Neuronal stem cell (in vitro differentiated cells): ENCODE measurements at regions not wholly inside any gene's neighbourhood (a gene's known extent, or its start where the extent isn't known, plus 50 kb on each side); places are given as distances from the start of the nearest gene placed in this dataset.

ENCODE experiments used
- DNase-seq: peaks from one replicate; pipeline ENCODE4 v3.0.0-alpha.2; 2013; ENCODE audit warnings: low spot score
- H2AFZ ChIP-seq: one replicate; pipeline ENCODE4 v1.6.1; 2013; ENCODE audit warnings: mild to moderate bottlenecking, low read length, inconsistent platforms
- H2AK5ac ChIP-seq: 2 replicates; pipeline ENCODE4 v1.6.1; 2013; ENCODE audit warnings: low read depth, mild to moderate bottlenecking, inconsistent platforms, low read length, moderate library complexity, mixed read lengths
- H2BK120ac ChIP-seq: 2 replicates; pipeline ENCODE4 v1.6.1; 2013; ENCODE audit warnings: low read depth, mild to moderate bottlenecking, inconsistent platforms, low read length, moderate library complexity, mixed read lengths
- H2BK12ac ChIP-seq: one replicate; pipeline ENCODE4 v1.6.1; 2013; ENCODE audit warnings: low read length, inconsistent platforms
- H2BK15ac ChIP-seq: 2 replicates; pipeline ENCODE4 v1.6.1; 2013; ENCODE audit warnings: mild to moderate bottlenecking, low read length, inconsistent platforms, mixed read lengths
- H2BK5ac ChIP-seq: one replicate; pipeline ENCODE4 v1.6.1; 2013; ENCODE audit warnings: inconsistent platforms, mild to moderate bottlenecking, low read length, moderate library complexity
- H3K14ac ChIP-seq: one replicate; pipeline ENCODE4 v1.6.1; 2013; ENCODE audit warnings: low read length, inconsistent platforms
- H3K18ac ChIP-seq: 2 replicates; pipeline ENCODE4 v1.6.1; 2013; ENCODE audit warnings: low read length, inconsistent platforms
- H3K23ac ChIP-seq: 2 replicates; pipeline ENCODE4 v1.6.1; 2013; ENCODE audit warnings: low read depth, mild to moderate bottlenecking, mixed read lengths, low read length, inconsistent platforms; ENCODE audit not compliant: poor library complexity
- H3K27ac ChIP-seq: replicated peaks from 3 replicates; pipeline ENCODE4 v1.5.1; 2013; ENCODE audit warnings: low read length, inconsistent platforms
- H3K27me3 ChIP-seq, 3 experiments: 2 replicates each; pipeline ENCODE4 v1.6.1; 2013; ENCODE audit warnings: low read length in 3 of 3, mild to moderate bottlenecking in 2 of 3, inconsistent platforms in 1 of 3, low read depth in 1 of 3, mixed read lengths in 1 of 3, moderate library complexity in 1 of 3; ENCODE audit not compliant: control insufficient read depth in 3 of 3, insufficient read depth in 3 of 3
- H3K36me3 ChIP-seq, 2 donors: replicated peaks in 1 of 2; 2 replicates each; pipeline ENCODE4 v1.6.1; 2013; ENCODE audit warnings: low read length in 2 of 2; ENCODE audit not compliant: control insufficient read depth in 2 of 2, insufficient read depth in 2 of 2
- H3K4ac ChIP-seq: 2 replicates; pipeline ENCODE4 v1.6.1; 2013; ENCODE audit warnings: inconsistent platforms, mild to moderate bottlenecking, low read length, moderate library complexity
- H3K4me1 ChIP-seq, 2 donors: 1 replicate in 1 of 2; 2 replicates in 1 of 2; pipeline ENCODE4 v1.6.1; 2013; ENCODE audit warnings: low read length in 2 of 2, low read depth in 1 of 2; ENCODE audit not compliant: control insufficient read depth in 2 of 2, insufficient read depth in 1 of 2
- H3K4me2 ChIP-seq: one replicate; pipeline ENCODE4 v1.6.1; 2013; ENCODE audit warnings: mild to moderate bottlenecking, low read length, inconsistent platforms; ENCODE audit not compliant: insufficient read depth, poor library complexity, severe bottlenecking
- H3K4me3 ChIP-seq, 2 donors: 2 replicates each; pipeline ENCODE4 v1.5.1; 2013; ENCODE audit warnings: low read length in 2 of 2, mild to moderate bottlenecking in 2 of 2, inconsistent platforms in 1 of 2, moderate library complexity in 1 of 2
- H3K79me1 ChIP-seq: one replicate; pipeline ENCODE4 v1.6.1; 2013; ENCODE audit warnings: low read depth, mild to moderate bottlenecking, inconsistent platforms, low read length, moderate library complexity
- H3K9ac ChIP-seq: one replicate; pipeline ENCODE4 v1.6.1; 2013; ENCODE audit warnings: mild to moderate bottlenecking, low read depth, low read length, inconsistent platforms; ENCODE audit not compliant: poor library complexity
- H3K9me3 ChIP-seq, 2 donors: replicated peaks in 1 of 2; 2 replicates each; pipeline versions ENCODE3 to v1.6.1; 2013; ENCODE audit warnings: low read length in 2 of 2, mild to moderate bottlenecking in 2 of 2, inconsistent platforms in 1 of 2, low read depth in 1 of 2, mixed read lengths in 1 of 2, moderate library complexity in 1 of 2; ENCODE audit not compliant: control insufficient read depth in 2 of 2, insufficient read depth in 1 of 2
- H4K8ac ChIP-seq: one replicate; pipeline ENCODE4 v1.6.1; 2013; ENCODE audit warnings: low read depth, mild to moderate bottlenecking, inconsistent platforms, low read length, moderate library complexity
- H4K91ac ChIP-seq: one replicate; pipeline ENCODE4 v1.6.1; 2013; ENCODE audit warnings: low read length, low read depth, mild to moderate bottlenecking, inconsistent platforms; ENCODE audit not compliant: poor library complexity
- WGBS, 2 donors: extraction: QIAGEN DNeasy Blood & Tissue Kit; methylation state at CpG; one replicate each; pipeline ENCODE4 v1.1.7; 2013; ENCODE audit warnings: missing lambda C conversion rate in 2 of 2, mixed read lengths in 1 of 2; ENCODE audit not compliant: insufficient read length in 2 of 2, insufficient replicate concordance in 1 of 2; ENCODE audit errors: extremely low coverage in 2 of 2; 5-methylcytosine and 5-hydroxymethylcytosine counted together

DNA sequence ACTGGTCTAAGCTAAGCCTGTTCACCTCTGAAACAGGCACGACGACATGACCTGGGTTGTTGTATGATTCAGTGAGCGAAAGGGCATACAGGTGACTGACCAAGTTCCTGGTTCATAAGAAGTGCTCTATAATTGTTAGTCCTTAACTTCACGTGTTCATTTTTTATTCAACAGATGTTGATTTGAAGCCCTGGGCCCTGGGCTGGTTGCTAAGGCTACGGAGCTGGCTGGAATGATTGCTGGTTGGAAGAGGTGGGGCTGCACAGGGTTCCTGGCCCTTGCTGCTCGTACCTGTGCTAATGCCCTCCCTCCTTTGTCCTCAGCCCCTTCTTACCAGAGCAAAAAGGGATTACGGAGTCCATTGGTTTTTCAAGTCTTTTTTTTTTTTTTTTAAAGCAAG is 111.3 kb upstream of the CSF3R start:
- Histone ChIP-seq H3K18ac (peak overlapping the region; percentile 77), H3K9ac (no peak overlapping the region), H2AK5ac (no peak overlapping the region), H4K8ac (no peak overlapping the region), H2BK12ac (peak overlapping the region; percentile 87), H3K79me1 (no peaks in the 10 kb centered on the region), H3K23ac (no peak overlapping the region), H3K9me3 (no peaks in the 10 kb centered on the region), H2AFZ (no peak overlapping the region), H4K91ac (no peak overlapping the region), H3K4me2 (no peak overlapping the region), H3K27ac (no peak overlapping the region), H3K27me3 (peaks cover 0 to 32% (median 0%) of the 10 kb centered on the region in 3 experiments), H2BK120ac (no peak overlapping the region), H3K14ac (no peak overlapping the region), H3K4me1 (peaks cover 0 to 18% of the 10 kb centered on the region in 2 donors), H3K36me3 (no peaks in the 10 kb centered on the region), H2BK15ac (no peak overlapping the region), H2BK5ac (no peak overlapping the region), H3K4ac (no peak overlapping the region), H3K4me3 (no peak overlapping the region)
- no peak for DNase-seq
- no CpG with 5 or more reads among the region's 7 CpGs for WGBS, 2 donors

DNA sequence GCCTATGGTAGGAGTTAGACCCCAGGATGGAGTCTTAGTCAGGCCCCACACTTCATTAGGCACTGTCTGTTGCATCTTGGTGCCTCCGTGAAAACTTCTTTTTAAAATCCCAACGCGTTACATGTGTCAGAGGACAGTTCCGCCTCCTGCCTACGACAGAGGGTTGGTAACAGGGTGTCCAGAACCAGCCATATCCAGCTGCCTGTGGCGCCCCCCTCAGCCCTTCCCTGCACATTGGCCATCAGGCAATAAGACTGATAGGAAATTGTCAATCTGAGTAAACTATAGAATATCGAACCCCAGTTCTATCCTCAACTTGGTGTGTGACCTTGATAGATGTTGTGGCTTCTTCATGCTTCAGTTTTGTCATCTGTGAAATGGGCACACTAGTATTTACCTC is 108.6 kb upstream of the CSF3R start:
- Histone ChIP-seq H3K18ac (no peak overlapping the region), H3K79me1 (no peaks in the 10 kb centered on the region), H4K91ac (no peak overlapping the region), H3K4me3 (no peak overlapping the region), H3K4ac (no peak overlapping the region), H3K4me1 (peaks cover 0 to 31% of the 10 kb centered on the region in 2 donors), H3K9me3 (no peaks in the 10 kb centered on the region), H3K4me2 (no peak overlapping the region), H3K36me3 (no peaks in the 10 kb centered on the region), H2BK120ac (no peak overlapping the region), H4K8ac (no peak overlapping the region), H2BK15ac (no peak overlapping the region), H3K27ac (no peak overlapping the region), H2AFZ (no peak overlapping the region), H3K9ac (no peak overlapping the region), H2AK5ac (no peak overlapping the region), H2BK5ac (no peak overlapping the region), H3K27me3 (peaks cover 0 to 51% (median 0%) of the 10 kb centered on the region in 3 experiments), H3K23ac (no peak overlapping the region), H3K14ac (no peak overlapping the region), H2BK12ac (no peak overlapping the region)
- no CpG with 5 or more reads among the region's 7 CpGs for WGBS, 2 donors
- DNase-seq, result no peak

DNA sequence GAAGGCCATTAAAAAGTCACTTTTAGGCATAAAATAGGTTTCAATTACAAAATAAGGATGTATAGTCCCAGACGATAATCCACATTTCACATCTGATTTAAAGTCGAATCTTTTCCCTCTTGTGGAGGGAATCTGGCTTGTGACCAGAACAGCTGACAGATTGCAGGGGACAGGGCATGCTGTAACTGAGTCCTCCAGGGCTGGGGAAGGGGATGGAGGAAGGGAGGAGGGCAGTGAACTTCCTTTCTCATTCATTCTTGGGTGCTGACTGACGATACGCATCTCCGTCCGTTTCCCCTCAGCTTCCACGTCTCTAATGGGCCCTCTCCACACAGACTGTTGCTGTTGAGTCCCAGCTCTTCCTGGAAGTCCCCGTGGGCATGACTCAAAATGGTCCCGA is 108.1 kb upstream of the CSF3R start:
- Histone ChIP-seq H3K4me1 (peaks cover 0 to 34% of the 10 kb centered on the region in 2 donors), H2BK120ac (no peak overlapping the region), H3K9me3 (no peaks in the 10 kb centered on the region), H2AK5ac (no peak overlapping the region), H3K4me3 (no peak overlapping the region), H3K79me1 (no peaks in the 10 kb centered on the region), H2BK5ac (no peak overlapping the region), H3K14ac (no peak overlapping the region), H3K9ac (no peak overlapping the region), H3K27ac (no peak overlapping the region), H4K8ac (no peak overlapping the region), H3K27me3 (peaks cover 0 to 53% (median 0%) of the 10 kb centered on the region in 3 experiments), H2BK12ac (no peak overlapping the region), H3K4ac (no peak overlapping the region), H2BK15ac (no peak overlapping the region), H3K36me3 (no peaks in the 10 kb centered on the region), H3K23ac (no peak overlapping the region), H2AFZ (no peak overlapping the region), H3K18ac (no peak overlapping the region), H4K91ac (no peak overlapping the region), H3K4me2 (no peak overlapping the region)
- no peak for DNase-seq
- WGBS, 2 donors, result no CpG with 5 or more reads among the region's 9 CpGs

DNA sequence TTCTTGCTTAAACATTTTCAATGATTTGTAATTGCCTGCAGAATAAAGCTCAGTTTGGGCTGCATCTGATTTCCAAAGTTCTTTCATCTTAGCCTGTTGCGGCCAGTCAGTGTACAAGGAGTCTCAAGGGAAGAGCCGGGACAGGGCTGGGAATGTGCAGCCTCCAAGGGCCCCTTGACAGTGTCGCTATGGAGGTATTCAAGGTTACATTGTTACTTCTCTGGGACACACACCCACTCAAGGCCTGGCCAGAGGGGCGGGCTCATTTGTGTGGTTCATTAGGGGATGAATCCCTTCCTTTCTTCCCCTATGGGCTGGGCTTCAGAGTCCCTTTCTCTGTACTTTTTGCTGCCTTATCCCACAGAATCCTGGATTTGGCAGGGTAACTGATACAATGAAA is 107.6 kb upstream of the CSF3R start:
- no peak overlapping the region for H4K91ac ChIP-seq
- H3K9me3 ChIP-seq, result no peaks in the 10 kb centered on the region
- no peak overlapping the region for H3K4ac ChIP-seq
- H3K14ac ChIP-seq, result no peak overlapping the region
- H3K27me3 ChIP-seq, result peaks cover 0 to 51% (median 0%) of the 10 kb centered on the region in 3 experiments
- peaks cover 0 to 35% of the 10 kb centered on the region in 2 donors for H3K4me1 ChIP-seq
- H3K9ac ChIP-seq, result no peak overlapping the region
- H2BK15ac ChIP-seq, result no peak overlapping the region
- no peak overlapping the region for H2BK120ac ChIP-seq
- H2AK5ac ChIP-seq, result no peak overlapping the region
- H3K4me2 ChIP-seq, result no peak overlapping the region
- H3K18ac ChIP-seq, result no peak overlapping the region
- H2AFZ ChIP-seq, result no peak overlapping the region
- no peak overlapping the region for H3K27ac ChIP-seq
- no CpG with 5 or more reads among the region's 4 CpGs for WGBS, 2 donors
- no peak overlapping the region for H2BK12ac ChIP-seq
- H4K8ac ChIP-seq, result no peak overlapping the region
- no peaks in the 10 kb centered on the region for H3K36me3 ChIP-seq
- no peak overlapping the region for H3K4me3 ChIP-seq
- H2BK5ac ChIP-seq, result no peak overlapping the region
- H3K79me1 ChIP-seq, result no peaks in the 10 kb centered on the region
- no peak overlapping the region for H3K23ac ChIP-seq
- DNase-seq, result no peak
